ENCODE measurements at regions not wholly inside any gene's neighbourhood (a gene's known extent, or its start where the extent isn't known, plus 50 kb on each side); places are given as distances from the start of the nearest gene placed in this dataset.
"Not testable (repeated sequence)": the region's sequence is repeated elsewhere in the genome, so short reads cannot be mapped to it uniquely, and the experiment has no call there.

- no peak for DNase-seq
- peaks cover 49% of the 10 kb centered on the region for H3K4me1 Mint-ChIP-seq (ENCODE audit: low read depth, unreplicated experiment)
- H3K36me3 Mint-ChIP-seq (ENCODE audit: insufficient read depth, unreplicated experiment), result peaks cover 14% of the 10 kb centered on the region
- no peak for TF ChIP-seq CTCF (IDR thresholded peaks at IDR 0.05; ENCODE audit: unreplicated experiment)
- CTCF ChIA-PET, result no interaction called here
- H3K9me3 Mint-ChIP-seq (ENCODE audit: low read depth, unreplicated experiment), result peaks cover 7% of the 10 kb centered on the region
- H3K27me3 Mint-ChIP-seq (ENCODE audit: unreplicated experiment), result no peaks in the 10 kb centered on the region
- H3K27ac Mint-ChIP-seq (ENCODE audit: unreplicated experiment), result no peak overlapping the region
- H3K4me3 Mint-ChIP-seq (ENCODE audit: low read depth, unreplicated experiment), result no peak overlapping the region
- intact Hi-C loops (cut with micrococcal nuclease; ENCODE audit: unreplicated experiment), result no loop called here
- BruUV-seq (replicated peaks), result no TSS peak
These were observed 51.2 kb upstream of the RDX start for GRCh38 chr11:110347660-110348059.

GRCh38 chr11:110349138-110349996 is 53.0 kb upstream of the RDX start:
- Mint-ChIP-seq H3K9me3 (ENCODE audit: low read depth, unreplicated experiment) (no peaks in the 10 kb centered on the region), H3K4me1 (ENCODE audit: low read depth, unreplicated experiment) (peaks cover 38% of the 10 kb centered on the region), H3K27ac (ENCODE audit: unreplicated experiment) (no peak overlapping the region), H3K4me3 (ENCODE audit: low read depth, unreplicated experiment) (no peak overlapping the region), H3K27me3 (ENCODE audit: unreplicated experiment) (no peaks in the 10 kb centered on the region), H3K36me3 (ENCODE audit: insufficient read depth, unreplicated experiment) (peaks cover 9% of the 10 kb centered on the region)
- no TSS peak for BruUV-seq (replicated peaks)
- no peak for TF ChIP-seq CTCF (IDR thresholded peaks at IDR 0.05; ENCODE audit: unreplicated experiment)
- CTCF ChIA-PET, result no interaction called here
- DNase-seq, result no peak
- intact Hi-C loops (cut with micrococcal nuclease; ENCODE audit: unreplicated experiment), result no loop called here

GRCh38 chr11:110349997-110350383 is 53.6 kb upstream of the RDX start:
- H3K27ac Mint-ChIP-seq (ENCODE audit: unreplicated experiment); CTCF ChIA-PET: not testable (repeated sequence)

GRCh38 chr11:110355011-110355744 is 58.8 kb upstream of the RDX start:
- intact Hi-C loops (cut with micrococcal nuclease; ENCODE audit: unreplicated experiment), result loop anchor here (5.0 kb wide), 1 partner anchor 63 kb away; no protein-coding TSS in a partner anchor
- CTCF ChIA-PET, result interaction anchor here (0.6 to 1.1 kb wide), 3 partner anchors 9 to 1380 kb away, joined by 3 read pairs; no protein-coding TSS in a partner anchor

More at GRCh38 chr11:110349997-110350383, 53.6 kb upstream of the RDX start:
- H3K36me3 Mint-ChIP-seq (ENCODE audit: insufficient read depth, unreplicated experiment); BruUV-seq (replicated peaks); DNase-seq; H3K9me3 Mint-ChIP-seq (ENCODE audit: low read depth, unreplicated experiment); H3K4me3 Mint-ChIP-seq (ENCODE audit: low read depth, unreplicated experiment); H3K27me3 Mint-ChIP-seq (ENCODE audit: unreplicated experiment); intact Hi-C loops (cut with micrococcal nuclease; ENCODE audit: unreplicated experiment): not testable (repeated sequence)
- peaks cover 42% of the 10 kb centered on the region for H3K4me1 Mint-ChIP-seq (ENCODE audit: low read depth, unreplicated experiment)

More at GRCh38 chr11:110355011-110355744, 58.8 kb upstream of the RDX start:
- Mint-ChIP-seq H3K27me3 (ENCODE audit: unreplicated experiment) (no peaks in the 10 kb centered on the region), H3K4me1 (ENCODE audit: low read depth, unreplicated experiment) (peaks cover 21% of the 10 kb centered on the region), H3K4me3 (ENCODE audit: low read depth, unreplicated experiment) (no peak overlapping the region), H3K27ac (ENCODE audit: unreplicated experiment) (no peak overlapping the region), H3K36me3 (ENCODE audit: insufficient read depth, unreplicated experiment) (no peaks in the 10 kb centered on the region), H3K9me3 (ENCODE audit: low read depth, unreplicated experiment) (no peaks in the 10 kb centered on the region)
- no peak for DNase-seq
- no peak for TF ChIP-seq CTCF (IDR thresholded peaks at IDR 0.05; ENCODE audit: unreplicated experiment)
- no TSS peak for BruUV-seq (replicated peaks)
